T-helper 17 cell (primary cell): ENCODE measurements at regions not wholly inside any gene's neighbourhood (a gene's known extent, or its start where the extent isn't known, plus 50 kb on each side); places are given as distances from the start of the nearest gene placed in this dataset.
"Not testable (repeated sequence)": the region's sequence is repeated elsewhere in the genome, so short reads cannot be mapped to it uniquely, and the experiment has no call there.

ENCODE experiments used
- ATAC-seq: fragments of 150-1000 bp; cut with Tn5 transposase; 2 replicates; pipeline ENCODE4 v1.10.0; 2021; ENCODE audit warnings: mild to moderate bottlenecking, moderate library complexity
- DNase-seq, 3 donors: peaks; one replicate each; pipeline versions ENCODE4 v3.0.0 to v3.0.0-alpha.2; 2020 to 2021
- H3K9me3 ChIP-seq: one replicate; pipeline ENCODE4 v1.7.0; 2013; ENCODE audit warnings: low read length, mild to moderate bottlenecking; ENCODE audit not compliant: control insufficient read depth, poor library complexity, severe bottlenecking
- H3K27ac Mint-ChIP-seq: one replicate; pipeline ENCODE4 v1.8.0; 2022; ENCODE audit warnings: mild to moderate bottlenecking, moderate library complexity, mixed read lengths
- H3K27me3 Mint-ChIP-seq: one replicate; pipeline ENCODE4 v1.8.0; 2022; ENCODE audit warnings: mixed read lengths
- H3K36me3 Mint-ChIP-seq: one replicate; pipeline ENCODE4 v1.8.0; 2022; ENCODE audit warnings: low read depth, mixed read lengths
- H3K4me1 Mint-ChIP-seq: one replicate; pipeline ENCODE4 v1.8.0; 2022; ENCODE audit warnings: mild to moderate bottlenecking, mixed read lengths
- H3K4me3 Mint-ChIP-seq: one replicate; pipeline ENCODE4 v1.8.0; 2022; ENCODE audit warnings: mild to moderate bottlenecking, moderate library complexity, mixed read lengths

DNA sequence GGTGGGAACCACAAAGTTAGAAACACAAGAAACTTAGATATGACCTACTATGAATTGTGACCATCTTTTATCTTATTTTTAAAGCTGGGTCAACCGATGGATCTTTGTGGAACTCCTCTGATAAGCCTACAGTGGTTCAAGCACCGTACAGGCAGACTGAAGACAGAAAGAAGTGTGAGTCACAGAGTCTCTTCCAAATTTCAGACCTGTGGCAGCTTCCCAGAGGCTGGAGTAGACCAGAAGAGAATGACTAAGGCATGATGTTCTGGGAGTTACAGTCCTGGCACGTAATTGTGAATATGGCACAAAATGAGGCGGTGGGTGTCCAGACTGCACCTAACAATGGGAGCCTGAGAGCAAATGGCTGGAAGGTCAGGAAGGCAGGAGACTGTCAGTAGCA, 70.0 kb downstream of the LMO4 start:
- H3K4me3 Mint-ChIP-seq = no peak overlapping the region
- peaks cover 3% of the 10 kb centered on the region for H3K36me3 Mint-ChIP-seq
- no peaks in the 10 kb centered on the region for H3K27me3 Mint-ChIP-seq
- no peak overlapping the region for H3K27ac Mint-ChIP-seq
- DNase-seq (no peak), ATAC-seq (no peak)
- no peaks in the 10 kb centered on the region for H3K9me3 ChIP-seq
- peaks cover 12% of the 10 kb centered on the region for H3K4me1 Mint-ChIP-seq

DNA sequence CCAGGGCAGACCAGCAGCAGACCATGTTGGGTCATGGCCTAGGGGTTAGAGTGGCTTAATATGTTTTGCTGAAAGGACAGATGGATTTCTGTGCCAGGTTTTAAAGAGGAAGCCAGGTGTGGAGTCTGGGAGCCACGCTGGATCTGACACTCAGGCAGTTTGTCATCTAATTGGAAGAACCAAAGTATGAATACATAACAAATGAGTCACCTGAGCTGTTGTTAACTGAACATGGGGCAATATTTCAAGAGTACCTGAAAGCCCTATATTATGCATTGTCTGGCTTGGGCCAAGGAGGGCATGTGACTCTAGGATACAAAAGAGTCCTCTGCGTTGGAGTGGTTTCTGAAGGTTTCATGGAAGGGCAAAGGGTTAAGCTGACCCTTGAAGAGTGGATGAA, 70.6 kb downstream of the LMO4 start:
- H3K27ac Mint-ChIP-seq = no peak overlapping the region
- H3K4me3 Mint-ChIP-seq = no peak overlapping the region
- no peaks in the 10 kb centered on the region for H3K9me3 ChIP-seq
- ATAC-seq (no peak), DNase-seq (no peak)
- peaks cover 3% of the 10 kb centered on the region for H3K36me3 Mint-ChIP-seq
- no peaks in the 10 kb centered on the region for H3K27me3 Mint-ChIP-seq
- H3K4me1 Mint-ChIP-seq = peaks cover 19% of the 10 kb centered on the region

DNA sequence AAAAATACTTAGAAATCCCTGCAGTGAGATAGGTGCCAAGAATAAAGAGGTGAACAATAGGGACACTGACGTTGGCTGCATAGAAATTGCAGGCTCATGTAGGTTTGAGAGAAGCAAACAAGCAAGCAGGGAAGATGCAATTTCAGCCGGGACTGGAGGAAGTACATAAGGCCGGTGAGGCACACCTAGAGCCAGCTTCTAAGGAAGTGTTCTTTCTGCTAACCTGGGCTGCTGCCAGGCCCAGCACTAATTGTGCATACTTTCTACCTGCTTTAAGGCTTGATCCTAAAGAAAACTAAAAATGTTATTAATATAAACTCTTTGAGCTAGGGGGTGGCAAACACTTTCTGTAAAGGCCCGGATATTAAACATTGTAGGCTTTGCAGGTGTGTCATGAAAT, 71.0 kb downstream of the LMO4 start:
- H3K36me3 Mint-ChIP-seq = peaks cover 3% of the 10 kb centered on the region
- H3K27me3 Mint-ChIP-seq = no peaks in the 10 kb centered on the region
- H3K9me3 ChIP-seq = no peaks in the 10 kb centered on the region
- ATAC-seq (no peak), DNase-seq (no peak)
- no peak overlapping the region for H3K4me3 Mint-ChIP-seq
- peaks cover 23% of the 10 kb centered on the region for H3K4me1 Mint-ChIP-seq
- H3K27ac Mint-ChIP-seq = no peak overlapping the region

DNA sequence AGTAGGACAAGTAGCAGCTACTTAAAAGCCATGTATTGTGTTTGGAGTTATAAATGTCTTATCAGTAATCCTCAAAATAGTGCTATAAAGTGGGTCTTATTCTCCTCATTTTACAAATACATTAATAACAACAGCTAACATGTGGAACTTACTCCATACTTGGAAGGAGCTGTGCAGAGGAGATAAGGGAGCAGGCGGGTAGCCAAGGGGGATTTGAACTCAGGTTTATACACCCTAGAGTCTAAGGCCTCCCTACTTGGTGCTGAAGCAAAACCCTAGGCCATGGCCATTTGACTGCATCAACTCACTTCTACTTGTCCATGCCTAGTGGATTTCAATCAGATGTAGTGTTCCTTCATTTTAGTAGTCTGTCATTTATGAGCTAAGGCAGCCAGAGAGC, 72.1 kb downstream of the LMO4 start:
- ATAC-seq (no peak), DNase-seq (no peak)
- H3K9me3 ChIP-seq = no peaks in the 10 kb centered on the region
- no peak overlapping the region for H3K4me3 Mint-ChIP-seq
- H3K36me3 Mint-ChIP-seq = peaks cover 3% of the 10 kb centered on the region
- no peak overlapping the region for H3K27ac Mint-ChIP-seq
- no peaks in the 10 kb centered on the region for H3K27me3 Mint-ChIP-seq
- peaks cover 31% of the 10 kb centered on the region for H3K4me1 Mint-ChIP-seq

DNA sequence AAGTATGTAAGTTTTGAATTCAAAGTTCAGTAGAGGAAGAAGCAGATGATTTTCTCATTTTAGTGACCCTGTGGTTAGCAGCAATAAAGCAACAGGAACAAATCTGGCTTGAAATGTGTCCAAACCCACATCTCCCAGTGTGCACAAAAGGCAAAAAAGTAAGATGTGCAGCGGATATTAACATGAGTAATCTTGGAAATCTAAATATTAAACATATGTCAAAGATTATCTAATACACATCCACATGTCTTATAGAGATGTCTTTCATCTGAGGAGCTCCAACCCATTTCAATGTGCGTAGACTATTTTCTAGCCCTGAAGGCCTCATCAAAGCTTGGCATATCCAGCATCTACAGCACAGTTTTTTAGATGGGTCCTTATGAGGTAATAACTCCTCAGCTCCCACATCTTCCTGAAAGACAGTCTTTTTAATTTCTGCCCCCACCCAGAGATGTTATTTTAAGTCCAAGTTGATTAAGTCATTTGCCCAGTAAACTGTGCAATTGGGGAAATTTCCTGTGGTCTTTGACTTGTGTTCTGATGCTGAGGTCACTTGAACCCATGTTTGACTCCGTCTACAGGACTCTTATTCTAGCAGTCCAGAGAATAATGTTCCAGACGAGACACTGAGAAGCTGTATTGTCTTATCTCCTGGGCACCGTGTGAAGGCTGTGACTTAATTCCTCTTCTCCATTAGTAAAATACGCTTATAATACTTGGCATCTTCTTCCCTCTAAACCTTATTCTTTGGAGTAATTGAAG, 73.7 kb downstream of the LMO4 start:
- H3K4me3 Mint-ChIP-seq = no peak overlapping the region
- no peaks in the 10 kb centered on the region for H3K9me3 ChIP-seq
- no peak for DNase-seq
- H3K4me1 Mint-ChIP-seq = peaks cover 35% of the 10 kb centered on the region
- H3K36me3 Mint-ChIP-seq = no peaks in the 10 kb centered on the region
- ATAC-seq = no peak
- H3K27ac Mint-ChIP-seq = peak overlapping the region; percentile 24
- H3K27me3 Mint-ChIP-seq = no peaks in the 10 kb centered on the region

DNA sequence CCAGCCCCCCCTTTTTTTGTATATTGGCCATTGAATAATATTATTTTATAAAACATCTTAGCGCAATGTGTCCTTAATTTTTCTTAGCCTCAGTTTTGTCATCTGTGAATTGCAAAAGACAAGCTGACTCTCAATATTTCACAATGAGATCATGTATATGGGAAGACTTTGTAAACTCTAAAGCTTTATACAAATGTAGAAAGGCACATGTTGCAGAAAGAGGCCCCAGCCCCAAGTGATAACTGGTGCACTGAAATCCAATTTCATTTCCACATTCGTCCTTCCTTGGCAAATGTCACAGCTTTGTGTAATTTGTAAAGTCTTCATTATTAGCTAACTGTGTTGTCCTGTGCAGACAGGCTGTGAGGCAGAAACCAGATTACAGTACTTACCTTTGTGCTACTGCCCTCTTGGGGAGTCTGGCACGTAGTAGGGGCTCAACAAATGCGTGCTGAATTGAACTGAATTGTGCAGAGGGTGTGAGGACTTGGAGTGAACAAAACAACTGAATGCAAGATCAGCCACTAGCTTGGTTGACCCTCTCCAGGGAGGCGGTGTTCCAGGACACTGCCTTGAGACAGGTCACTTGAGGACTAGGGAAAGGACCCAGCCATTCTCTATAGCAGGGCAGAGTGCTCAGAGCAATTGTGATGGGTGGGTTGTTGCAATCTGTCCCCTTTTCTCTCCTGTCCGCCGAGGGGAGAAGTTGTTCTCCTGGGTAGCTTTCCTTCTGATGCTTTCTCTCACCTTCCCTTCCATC, 74.6 kb downstream of the LMO4 start:
- no peak overlapping the region for H3K4me3 Mint-ChIP-seq
- H3K27me3 Mint-ChIP-seq = no peaks in the 10 kb centered on the region
- no peaks in the 10 kb centered on the region for H3K36me3 Mint-ChIP-seq
- H3K27ac Mint-ChIP-seq = peak overlapping the region; percentile 77
- no peak for ATAC-seq
- DNase-seq = no peak
- peaks cover 35% of the 10 kb centered on the region for H3K4me1 Mint-ChIP-seq
- H3K9me3 ChIP-seq = no peaks in the 10 kb centered on the region

DNA sequence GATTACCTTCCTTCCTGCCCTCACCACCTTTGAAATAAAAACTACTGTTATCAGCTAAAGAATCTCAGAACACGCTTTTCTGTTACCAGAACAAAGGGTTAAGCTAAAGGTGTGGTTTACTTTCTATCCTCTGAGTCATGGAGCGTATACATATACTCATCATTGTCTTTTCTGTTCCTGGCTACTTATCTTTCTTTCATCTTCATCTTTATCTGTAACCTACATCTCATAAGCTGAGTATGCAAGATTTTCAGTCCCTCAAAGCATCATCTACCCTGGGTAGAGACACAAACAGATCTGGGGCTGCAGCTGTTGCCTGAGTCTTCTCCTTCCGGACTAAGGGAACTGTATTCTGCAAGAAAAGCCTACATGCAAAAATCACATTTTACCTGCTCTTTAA, 75.6 kb downstream of the LMO4 start:
- no peaks in the 10 kb centered on the region for H3K36me3 Mint-ChIP-seq
- ATAC-seq (peak; percentile 99), DNase-seq (peak in 1 of 3 donors; percentile 26)
- H3K9me3 ChIP-seq = no peaks in the 10 kb centered on the region
- peak overlapping the region; percentile 77 for H3K27ac Mint-ChIP-seq
- no peaks in the 10 kb centered on the region for H3K27me3 Mint-ChIP-seq
- peak overlapping the region; percentile 36 for H3K4me3 Mint-ChIP-seq
- peaks cover 32% of the 10 kb centered on the region for H3K4me1 Mint-ChIP-seq

DNA sequence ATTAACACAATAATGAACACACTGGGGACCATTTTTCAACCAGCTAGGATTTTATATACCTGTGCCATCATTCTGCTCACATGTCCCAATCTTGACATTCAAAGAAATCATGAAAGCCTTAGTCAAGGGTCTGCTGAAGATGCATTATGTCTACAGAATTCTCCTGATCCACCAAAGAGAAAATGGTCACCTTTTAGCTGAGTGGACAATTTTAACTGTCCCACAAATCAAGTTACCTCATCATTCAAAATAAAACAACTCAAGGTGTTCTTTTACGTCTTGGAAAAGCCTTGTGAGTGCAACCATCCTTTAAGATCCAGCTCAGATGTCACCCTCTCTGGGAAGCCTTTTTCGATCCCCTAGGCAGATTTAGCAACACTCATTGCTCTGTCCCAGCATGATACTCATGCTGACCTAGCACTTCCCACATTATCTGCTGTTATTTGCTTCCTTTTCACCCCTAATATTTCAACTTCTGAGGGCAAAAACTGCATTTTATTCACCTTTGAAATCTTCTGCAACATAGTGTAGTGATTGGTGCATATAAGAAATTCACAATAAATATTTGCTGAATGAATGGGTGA, 80.1 kb downstream of the LMO4 start:
- Mint-ChIP-seq H3K36me3 (no peaks in the 10 kb centered on the region), H3K27ac (no peak overlapping the region), H3K27me3 (no peaks in the 10 kb centered on the region), H3K4me3 (no peak overlapping the region), H3K4me1 (peaks cover 23% of the 10 kb centered on the region)
- DNase-seq = no peak
- ATAC-seq = no peak
- H3K9me3 ChIP-seq = no peaks in the 10 kb centered on the region

DNA sequence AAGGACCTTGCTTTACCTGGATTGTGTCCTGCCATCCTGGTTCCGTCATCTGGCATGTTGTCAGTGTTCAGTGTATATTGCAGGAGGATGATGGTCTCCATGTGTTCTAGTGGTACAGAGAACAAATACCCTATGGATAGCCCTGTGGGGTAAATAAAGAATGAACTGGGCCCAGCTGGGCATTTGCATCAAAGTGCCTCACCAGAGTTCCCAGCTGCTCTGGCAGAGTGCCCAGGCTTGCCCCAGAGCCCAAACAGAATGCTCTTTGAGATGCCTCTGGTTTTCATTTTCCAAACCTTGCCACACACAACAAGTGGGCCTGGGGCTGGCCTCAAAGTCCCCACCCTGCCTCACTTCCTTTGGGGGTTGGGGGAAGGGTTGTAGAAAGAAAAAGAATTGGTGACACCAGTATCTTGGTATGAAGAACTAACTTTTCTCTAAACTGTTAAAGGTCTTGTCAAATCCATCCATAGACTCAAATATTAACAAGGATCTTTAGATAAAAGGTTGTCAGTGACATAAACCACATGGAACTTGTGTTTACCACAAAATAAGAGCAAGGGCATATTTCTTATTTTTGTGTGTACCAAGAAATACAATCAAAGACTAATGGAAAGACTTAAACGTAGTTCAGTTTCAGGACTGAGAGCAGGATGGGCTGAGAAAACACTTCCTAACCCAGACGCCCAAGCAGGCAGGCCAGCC, 82.2 kb downstream of the LMO4 start:
- H3K36me3 Mint-ChIP-seq = no peaks in the 10 kb centered on the region
- DNase-seq (no peak), ATAC-seq (no peak)
- H3K27ac Mint-ChIP-seq = no peak overlapping the region
- H3K27me3 Mint-ChIP-seq = no peaks in the 10 kb centered on the region
- no peak overlapping the region for H3K4me3 Mint-ChIP-seq
- H3K4me1 Mint-ChIP-seq = peaks cover 5% of the 10 kb centered on the region
- H3K9me3 ChIP-seq = no peaks in the 10 kb centered on the region

DNA sequence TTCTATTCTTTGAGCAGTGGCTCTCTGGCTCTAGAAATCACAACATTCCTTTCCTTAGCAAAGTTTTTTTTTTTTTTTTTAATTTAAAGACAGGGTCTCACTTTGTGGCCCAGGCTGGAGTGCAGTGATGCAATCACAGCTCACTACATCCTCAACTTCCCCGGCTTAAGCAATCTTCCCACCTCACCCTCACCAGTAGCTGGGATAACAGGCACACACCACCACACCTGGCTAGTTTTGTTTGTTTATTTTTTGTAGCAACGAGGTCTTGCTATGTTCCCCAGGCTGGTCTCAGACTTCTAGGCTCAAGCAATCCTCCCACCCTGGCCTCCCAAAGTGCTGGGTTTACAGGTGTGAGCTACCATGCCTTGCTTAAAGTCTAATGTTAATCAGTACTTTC, 85.2 kb downstream of the LMO4 start:
- H3K27ac Mint-ChIP-seq, H3K9me3 ChIP-seq, ATAC-seq, H3K4me3 Mint-ChIP-seq, DNase-seq, H3K4me1 Mint-ChIP-seq, H3K27me3 Mint-ChIP-seq, H3K36me3 Mint-ChIP-seq: not testable (repeated sequence)

DNA sequence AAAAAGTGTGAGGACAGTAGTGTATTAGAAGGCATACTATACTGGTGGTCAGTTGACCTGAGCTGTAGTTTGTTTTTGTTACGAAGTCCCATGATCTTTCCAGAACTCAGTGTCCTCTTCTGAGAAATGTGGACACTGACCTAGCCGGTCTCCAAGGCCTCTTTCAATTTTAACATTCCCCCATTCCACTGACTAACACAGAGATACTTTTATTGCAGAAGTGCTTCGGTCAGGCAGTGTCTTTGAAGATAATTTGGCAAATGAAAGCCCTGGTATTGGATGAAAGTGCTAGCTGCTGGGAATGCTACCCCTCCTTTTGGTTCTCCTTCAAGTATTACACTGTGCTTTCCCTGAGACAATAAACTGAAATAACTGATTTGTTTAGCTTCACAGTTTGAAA, 89.4 kb downstream of the LMO4 start:
- Mint-ChIP-seq H3K4me1 (no peaks in the 10 kb centered on the region), H3K27me3 (no peaks in the 10 kb centered on the region), H3K27ac (no peak overlapping the region), H3K36me3 (no peaks in the 10 kb centered on the region), H3K4me3 (no peak overlapping the region)
- H3K9me3 ChIP-seq = no peaks in the 10 kb centered on the region
- ATAC-seq (no peak), DNase-seq (no peak)

DNA sequence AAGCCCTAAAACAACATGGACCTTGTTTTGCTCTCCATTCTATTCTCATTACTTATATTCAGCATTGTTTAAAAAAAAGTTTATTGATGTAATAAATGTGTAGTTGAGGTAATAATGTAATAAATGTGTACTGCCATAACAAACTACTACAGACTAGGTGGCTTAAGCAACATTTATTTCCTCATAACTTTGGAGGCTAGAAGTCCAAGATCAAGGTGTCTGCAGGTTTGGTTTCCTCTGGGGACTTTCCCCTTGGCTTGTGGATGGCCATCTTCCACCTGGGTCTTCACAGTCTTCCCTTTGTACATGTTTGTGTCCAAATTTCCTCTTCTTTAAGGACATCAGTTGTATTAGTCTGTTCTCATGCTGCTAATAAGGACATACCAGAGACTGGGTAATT, 93.1 kb downstream of the LMO4 start:
- Mint-ChIP-seq H3K27ac (no peak overlapping the region), H3K4me3 (no peak overlapping the region), H3K36me3 (no peaks in the 10 kb centered on the region)

DNA sequence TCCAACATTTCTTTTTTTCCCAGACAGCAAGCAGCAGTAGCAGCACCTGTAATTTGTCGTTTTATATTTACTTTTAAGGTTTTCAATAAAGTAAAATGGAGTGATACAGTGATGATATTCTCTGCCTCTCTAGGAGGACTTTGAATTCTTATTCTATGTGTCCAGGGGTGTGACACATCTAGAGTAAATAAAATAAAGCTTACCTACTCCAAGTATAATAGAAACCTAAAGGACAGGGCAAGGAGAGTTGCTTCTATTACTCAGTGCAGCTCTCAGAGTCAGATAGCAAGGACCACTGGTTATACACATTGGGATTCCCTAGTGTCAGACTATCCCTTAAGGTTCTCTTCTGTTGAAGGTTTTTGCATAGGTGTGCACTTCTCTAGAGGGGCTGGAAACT, 95.9 kb downstream of the LMO4 start:
- no peaks in the 10 kb centered on the region for H3K9me3 ChIP-seq
- no peaks in the 10 kb centered on the region for H3K36me3 Mint-ChIP-seq
- no peaks in the 10 kb centered on the region for H3K4me1 Mint-ChIP-seq
- no peaks in the 10 kb centered on the region for H3K27me3 Mint-ChIP-seq
- ATAC-seq = no peak
- DNase-seq = no peak
- no peak overlapping the region for H3K4me3 Mint-ChIP-seq
- no peak overlapping the region for H3K27ac Mint-ChIP-seq

More for the DNA sequence above, 93.1 kb downstream of the LMO4 start:
- Mint-ChIP-seq H3K27me3 (no peaks in the 10 kb centered on the region), H3K4me1 (no peaks in the 10 kb centered on the region)
- ATAC-seq = no peak
- no peaks in the 10 kb centered on the region for H3K9me3 ChIP-seq
- DNase-seq = no peak
